ENCODE measurements at regions not wholly inside any gene's neighbourhood (a gene's known extent, or its start where the extent isn't known, plus 50 kb on each side); places are given as distances from the start of the nearest gene placed in this dataset.

GRCh38 chr5:106312360-106312759, 1358.4 kb downstream of the EFNA5 start:
- intact Hi-C loops (cut with micrococcal nuclease): no loop called here
- CTCF ChIA-PET: interaction anchor here (1.2 kb wide), 1 partner anchor 43 kb away, joined by 3 read pairs; no protein-coding TSS in a partner anchor
- Histone ChIP-seq H3K9ac (replicated peaks; ENCODE audit: extremely low read depth, insufficient read depth, low read length) (no peak overlapping the region), H4K20me1 (replicated peaks; ENCODE audit: control insufficient read depth, extremely low read depth, insufficient read depth, low read length) (no peaks in the 10 kb centered on the region), H3K4me2 (ENCODE audit: insufficient read depth, low read length) (no peak overlapping the region), H3K27me3 (ENCODE audit: control insufficient read depth in 2 of 2, insufficient read depth in 2 of 2, low read length in 2 of 2) (no peaks in the 10 kb centered on the region), H3K4me1 (ENCODE audit: control insufficient read depth, extremely low read depth, insufficient read depth, low read length) (peaks cover 11% of the 10 kb centered on the region), H2AFZ (ENCODE audit: low read depth, low read length) (no peak overlapping the region), H3K79me2 (ENCODE audit: control insufficient read depth, insufficient read depth, low read length) (no peaks in the 10 kb centered on the region), H3K4me3 (replicated peaks in 1 of 3; ENCODE audit: insufficient read depth in 1 of 3, low read depth in 1 of 3, low read length in 3 of 3) (no peak overlapping the region), H3K27ac (ENCODE audit: insufficient read depth, low read depth, low read length) (no peak overlapping the region), H3K9me3 (replicated peaks; ENCODE audit: control insufficient read depth, insufficient read depth, low read length) (no peaks in the 10 kb centered on the region), H3K9me1 (replicated peaks; ENCODE audit: control insufficient read depth, extremely low read depth, insufficient read depth, low read length) (no peaks in the 10 kb centered on the region), H3K36me3 (ENCODE audit: control insufficient read depth in 2 of 2, extremely low read depth in 1 of 2, insufficient read depth in 2 of 2, low read length in 2 of 2) (no peaks in the 10 kb centered on the region)
- no peak for DNase-seq (ENCODE audit: low read depth, low spot score)
- no TSS peak for BruUV-seq (replicated peaks)
- TF ChIP-seq POLR2AphosphoS5 (IDR thresholded peaks at IDR 0.05; ENCODE audit: insufficient read depth, low read depth, low read length) (no peak), JUN (IDR thresholded peaks at IDR 0.05; ENCODE audit: borderline replicate concordance, insufficient read depth, insufficient read length, low read depth) (no peak), EZH2 (IDR thresholded peaks at IDR 0.05; ENCODE audit: borderline replicate concordance, low read depth, low read length, severe bottlenecking) (no peak), GATA2 (IDR thresholded peaks at IDR 0.05; ENCODE audit: insufficient read depth, insufficient read length, low read depth, low read length) (peak; percentile 39), FOS (IDR thresholded peaks at IDR 0.05; ENCODE audit: borderline replicate concordance, insufficient read depth, low read length) (no peak), POLR2A (IDR thresholded peaks at IDR 0.05; ENCODE audit: low read depth, low read length) (no peak), MAX (IDR thresholded peaks at IDR 0.05; ENCODE audit: insufficient read depth, insufficient read length) (no peak)
- TF ChIP-seq, protein P1, sequence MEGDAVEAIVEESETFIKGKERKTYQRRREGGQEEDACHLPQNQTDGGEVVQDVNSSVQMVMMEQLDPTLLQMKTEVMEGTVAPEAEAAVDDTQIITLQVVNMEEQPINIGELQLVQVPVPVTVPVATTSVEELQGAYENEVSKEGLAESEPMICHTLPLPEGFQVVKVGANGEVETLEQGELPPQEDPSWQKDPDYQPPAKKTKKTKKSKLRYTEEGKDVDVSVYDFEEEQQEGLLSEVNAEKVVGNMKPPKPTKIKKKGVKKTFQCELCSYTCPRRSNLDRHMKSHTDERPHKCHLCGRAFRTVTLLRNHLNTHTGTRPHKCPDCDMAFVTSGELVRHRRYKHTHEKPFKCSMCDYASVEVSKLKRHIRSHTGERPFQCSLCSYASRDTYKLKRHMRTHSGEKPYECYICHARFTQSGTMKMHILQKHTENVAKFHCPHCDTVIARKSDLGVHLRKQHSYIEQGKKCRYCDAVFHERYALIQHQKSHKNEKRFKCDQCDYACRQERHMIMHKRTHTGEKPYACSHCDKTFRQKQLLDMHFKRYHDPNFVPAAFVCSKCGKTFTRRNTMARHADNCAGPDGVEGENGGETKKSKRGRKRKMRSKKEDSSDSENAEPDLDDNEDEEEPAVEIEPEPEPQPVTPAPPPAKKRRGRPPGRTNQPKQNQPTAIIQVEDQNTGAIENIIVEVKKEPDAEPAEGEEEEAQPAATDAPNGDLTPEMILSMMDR (IDR thresholded peaks at IDR 0.05; ENCODE audit: extremely low read depth in 1 of 2, insufficient read depth in 1 of 2, low read depth in 1 of 2, low read length in 2 of 2): no peak
- POLR2A ChIA-PET: no interaction called here
- no peak for FAIRE-seq
- dilution Hi-C loops (cut with MboI; ENCODE audit: extremely low pct_ligation_motif_present, low sequenced_read_pairs): no loop called here

Measured in endothelial cell of umbilical vein (primary cell).